ENCODE measurements at regions not wholly inside any gene's neighbourhood (a gene's known extent, or its start where the extent isn't known, plus 50 kb on each side); places are given as distances from the start of the nearest gene placed in this dataset.

DNA sequence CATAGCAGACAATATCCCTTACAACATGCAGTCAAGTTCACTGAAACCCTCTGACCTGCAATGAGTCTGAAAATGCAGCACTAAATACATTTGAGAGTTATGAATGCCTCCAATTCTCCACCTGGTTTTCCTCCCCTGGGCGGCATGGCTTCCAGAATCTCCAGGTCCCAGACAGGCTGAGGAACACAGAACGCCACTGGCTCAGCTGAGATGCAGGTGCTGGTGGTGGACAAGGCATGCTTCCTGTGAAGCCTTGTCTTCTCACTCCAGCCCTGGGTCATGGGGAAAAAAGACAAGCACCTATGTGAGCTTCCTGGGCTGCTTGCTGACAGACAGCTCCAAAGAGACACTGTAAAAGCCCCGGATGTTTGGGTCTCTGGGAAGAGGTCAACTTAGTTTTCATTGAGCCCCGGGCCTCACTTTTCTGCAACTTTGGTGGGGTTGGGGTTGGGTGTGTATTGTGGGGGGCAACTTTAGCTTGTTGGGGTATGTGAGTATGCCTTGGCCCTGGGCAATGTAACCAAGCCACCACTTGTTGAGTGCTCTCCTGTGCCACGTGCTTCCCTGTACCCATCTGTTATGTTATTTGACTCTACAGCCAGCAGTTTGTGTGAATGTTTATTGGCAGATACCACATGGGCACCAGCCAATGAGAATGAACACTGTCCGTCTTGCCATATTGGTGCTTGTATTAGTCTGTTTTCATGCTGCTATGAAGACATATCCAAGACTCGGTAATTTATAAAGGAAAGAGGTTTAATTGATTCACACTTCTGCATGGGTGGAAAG, 127.8 kb downstream of the EMX2 start:
- DNase-seq (ENCODE audit: low spot score) = no peak

DNA sequence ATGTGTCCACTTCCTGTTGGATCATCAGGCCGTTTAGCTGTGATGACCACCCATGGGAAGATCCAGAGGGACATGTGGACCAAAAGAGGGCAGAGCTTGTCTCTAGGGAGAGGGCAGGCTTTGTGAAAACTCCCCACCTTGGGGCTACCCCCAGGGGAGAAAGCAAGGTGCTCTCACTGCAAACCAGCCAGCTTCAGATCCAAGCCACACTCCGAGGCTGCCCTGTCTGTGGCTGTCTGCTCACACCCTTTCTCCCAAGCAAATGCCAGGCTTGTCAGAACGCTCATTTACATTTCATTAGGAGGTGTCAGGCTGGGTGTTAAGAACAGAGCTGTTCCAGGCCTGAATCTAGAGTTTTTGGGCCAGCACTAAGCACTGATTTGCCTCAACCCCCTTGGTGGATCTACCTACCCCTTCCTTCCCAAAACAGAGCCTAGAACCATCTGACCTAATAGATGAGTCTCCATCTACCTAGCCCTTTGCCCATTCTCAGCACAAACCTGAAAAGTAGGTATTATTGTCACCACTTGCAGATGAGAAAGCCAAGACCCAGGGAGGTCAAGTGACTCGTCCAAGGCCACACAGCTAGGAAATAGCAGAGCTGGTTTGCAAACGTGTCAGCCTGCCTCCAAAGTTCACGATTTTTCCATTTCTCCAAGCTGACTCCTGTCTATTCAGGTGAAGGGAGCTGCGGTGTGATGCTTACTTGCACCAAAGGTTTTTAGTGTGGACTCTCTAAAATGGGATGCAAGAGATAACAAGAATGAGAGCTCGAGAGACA, 130.9 kb downstream of the EMX2 start:
- DNase-seq (ENCODE audit: low spot score) = no peak

DNA sequence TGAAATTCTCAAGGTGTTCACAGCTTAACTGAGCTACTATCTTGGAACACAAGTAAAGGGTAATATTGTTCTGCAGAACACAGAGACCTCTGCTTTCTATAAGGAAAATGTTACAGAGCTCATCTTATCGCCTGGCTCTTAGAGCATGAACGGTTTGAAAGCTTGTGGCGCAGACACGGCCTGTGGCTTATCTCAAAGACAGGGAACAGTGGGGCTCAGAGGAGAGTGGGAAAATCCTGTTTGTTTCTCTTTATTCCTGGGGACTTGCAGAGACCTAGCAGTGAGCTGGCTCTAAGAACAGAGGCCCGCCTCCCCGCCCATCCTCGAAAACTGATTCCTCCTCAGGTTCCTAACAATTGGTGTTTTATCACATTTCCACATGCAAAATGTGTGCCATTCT, 131.7 kb downstream of the EMX2 start:
- DNase-seq (ENCODE audit: low spot score) = no peak

DNA sequence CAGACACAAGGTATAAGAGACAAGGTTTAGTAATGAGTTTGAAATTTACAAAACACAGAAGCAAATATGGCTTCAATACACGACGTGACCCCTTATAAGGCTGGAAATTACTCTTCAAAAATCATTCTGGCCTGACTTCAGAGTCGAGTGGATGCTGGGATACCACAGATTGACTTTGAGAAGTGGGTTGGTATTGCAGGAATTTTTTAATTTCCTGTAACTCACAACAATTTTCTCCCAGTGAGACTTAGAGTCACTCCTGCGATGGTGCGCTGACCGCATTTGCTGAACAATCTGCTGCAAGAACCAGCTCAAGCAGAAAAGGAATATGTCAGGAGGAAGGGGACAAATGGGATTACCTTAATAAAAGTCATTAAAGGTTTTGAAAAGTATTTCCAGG, 132.1 kb downstream of the EMX2 start:
- no peak for DNase-seq (ENCODE audit: low spot score)

DNA sequence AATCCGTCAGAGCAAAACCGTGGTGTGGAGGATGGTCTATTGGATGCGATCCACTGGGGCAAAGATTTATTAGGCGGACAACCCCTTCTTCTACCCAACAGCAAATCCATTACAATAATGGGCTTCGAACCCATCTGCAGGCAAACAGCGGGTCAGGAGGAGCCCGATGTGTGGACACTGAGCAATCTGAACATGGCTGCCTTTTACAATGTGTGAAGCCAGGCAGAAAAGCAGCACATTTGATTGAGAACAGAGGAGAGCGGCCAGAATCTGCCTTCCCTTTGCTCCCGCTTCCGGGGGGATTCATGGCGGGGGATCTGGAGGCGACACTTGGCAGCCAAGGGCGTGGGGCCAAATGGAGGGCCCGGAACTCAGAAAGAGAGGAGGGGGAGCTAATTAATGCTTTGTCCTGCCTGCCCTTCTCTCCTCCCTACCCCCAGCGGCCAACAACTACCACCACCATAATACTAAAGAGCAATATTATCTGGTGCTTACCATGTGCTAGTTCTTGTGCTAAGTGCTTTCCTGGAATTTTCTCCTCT, 133.0 kb downstream of the EMX2 start:
- no peak for DNase-seq (ENCODE audit: low spot score)

DNA sequence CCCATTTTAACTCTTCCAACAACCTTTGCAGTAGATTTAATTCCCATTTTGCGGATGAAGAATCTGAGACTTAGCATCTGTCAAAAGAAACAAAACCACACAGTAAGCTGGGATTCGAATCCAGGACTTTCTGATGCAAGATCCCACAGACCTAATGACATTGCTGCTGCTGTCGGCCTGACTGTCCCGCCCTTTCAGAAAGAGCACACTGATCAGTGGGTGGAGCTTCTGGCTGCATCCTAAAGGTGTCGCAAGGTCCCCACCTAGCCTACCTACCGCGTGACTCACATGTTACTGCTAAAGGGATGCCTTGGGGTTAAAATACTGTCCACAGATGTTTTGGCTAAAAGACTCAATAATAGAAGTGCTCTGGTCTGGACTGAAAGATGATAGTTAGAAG, 134.7 kb downstream of the EMX2 start:
- no peak for DNase-seq (ENCODE audit: low spot score)

DNA sequence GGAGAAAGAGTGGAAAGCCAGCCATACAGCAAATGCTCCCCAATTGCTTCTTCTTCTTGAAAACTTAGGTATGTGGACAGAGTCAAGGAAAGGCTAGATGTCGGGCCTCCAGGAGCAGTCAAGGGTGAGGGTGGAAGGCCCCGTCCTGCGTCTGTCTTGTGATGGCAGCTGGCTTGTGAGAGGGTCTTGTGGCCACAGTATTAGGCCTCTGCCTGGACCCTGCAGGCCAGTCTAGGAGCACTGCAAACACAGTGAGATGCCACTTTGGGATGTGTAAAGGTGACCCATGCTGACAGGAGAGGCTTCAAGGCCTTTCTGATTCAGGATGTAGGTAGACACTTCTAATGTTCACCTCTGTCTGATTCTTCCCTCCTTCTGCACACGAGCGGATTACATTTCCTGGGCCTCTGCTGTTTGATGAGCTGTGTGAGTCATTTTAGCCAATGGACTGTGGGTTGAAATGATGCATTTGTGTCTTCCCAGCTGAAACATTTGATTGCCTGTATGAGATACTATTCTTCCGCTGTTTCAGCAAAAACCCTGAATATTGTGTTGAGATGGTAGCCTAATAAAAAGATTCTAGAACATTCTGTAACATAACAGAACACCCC, 135.4 kb downstream of the EMX2 start:
- DNase-seq (ENCODE audit: low spot score) = no peak

DNA sequence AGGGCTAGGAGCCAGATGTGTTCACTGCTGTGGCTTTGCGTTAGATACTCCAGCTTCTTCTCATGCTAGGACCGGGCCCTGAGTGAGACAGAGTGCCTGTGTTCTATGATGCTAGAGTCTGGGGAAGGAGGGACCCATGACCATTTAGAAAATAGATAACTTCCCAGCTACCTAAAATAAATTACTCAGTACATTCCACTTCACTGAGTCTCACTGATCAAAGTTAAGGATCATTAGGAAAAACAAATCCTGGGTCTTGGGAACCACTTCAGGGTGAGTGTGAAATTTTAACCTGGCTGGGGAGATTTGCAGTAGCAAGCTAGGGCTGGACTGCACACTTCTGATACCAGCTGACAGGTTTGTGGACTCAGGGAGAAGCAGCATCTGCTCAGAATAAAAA, 138.1 kb downstream of the EMX2 start:
- no peak for DNase-seq (ENCODE audit: low spot score)

DNA sequence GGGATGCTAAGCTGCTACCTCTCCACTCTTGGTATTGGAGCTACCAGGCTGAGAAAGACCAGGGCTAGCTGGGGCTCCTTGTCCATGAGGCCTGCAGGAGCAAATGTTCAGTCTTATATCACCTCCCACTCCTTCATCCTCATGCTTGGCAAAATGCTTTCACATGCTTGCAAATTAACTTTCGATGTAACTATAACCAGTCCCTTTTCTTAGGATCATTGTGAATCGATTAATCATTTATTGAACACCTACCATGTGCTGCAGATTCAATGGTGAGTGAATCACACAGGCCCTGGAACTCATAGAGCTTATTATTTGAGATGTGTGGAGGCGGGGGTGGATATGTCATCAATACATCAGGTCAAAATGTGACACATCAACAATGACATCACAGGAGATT, 138.6 kb downstream of the EMX2 start:
- DNase-seq (ENCODE audit: low spot score) = no peak

DNA sequence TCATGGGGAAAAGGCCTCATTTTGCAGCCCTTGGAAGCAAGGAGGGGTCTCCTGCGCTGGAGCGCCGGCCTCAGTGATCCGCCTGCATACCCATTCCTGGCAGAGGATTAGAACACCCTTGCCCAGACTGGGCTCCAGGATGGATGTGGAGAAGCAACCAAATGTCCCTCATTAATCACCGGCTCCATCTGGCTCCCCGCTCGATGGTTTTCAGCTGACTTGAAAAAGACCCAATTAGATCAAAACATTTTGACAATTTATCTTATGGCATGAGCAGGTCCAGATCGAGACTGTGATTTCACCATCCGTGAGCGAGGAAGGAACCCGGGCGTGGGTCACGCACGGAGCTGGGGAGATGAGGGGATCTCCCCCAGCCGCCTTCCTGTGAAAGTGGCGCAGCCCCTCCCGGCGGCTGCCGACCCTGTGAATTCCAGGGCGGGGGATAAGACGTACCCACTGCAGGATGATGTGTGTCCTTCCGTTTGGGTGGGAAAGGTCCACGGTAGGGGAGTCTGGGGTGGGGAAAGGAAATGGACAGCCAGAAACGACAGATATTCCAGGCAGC, 141.6 kb downstream of the EMX2 start:
- no peak for DNase-seq (ENCODE audit: low spot score)

DNA sequence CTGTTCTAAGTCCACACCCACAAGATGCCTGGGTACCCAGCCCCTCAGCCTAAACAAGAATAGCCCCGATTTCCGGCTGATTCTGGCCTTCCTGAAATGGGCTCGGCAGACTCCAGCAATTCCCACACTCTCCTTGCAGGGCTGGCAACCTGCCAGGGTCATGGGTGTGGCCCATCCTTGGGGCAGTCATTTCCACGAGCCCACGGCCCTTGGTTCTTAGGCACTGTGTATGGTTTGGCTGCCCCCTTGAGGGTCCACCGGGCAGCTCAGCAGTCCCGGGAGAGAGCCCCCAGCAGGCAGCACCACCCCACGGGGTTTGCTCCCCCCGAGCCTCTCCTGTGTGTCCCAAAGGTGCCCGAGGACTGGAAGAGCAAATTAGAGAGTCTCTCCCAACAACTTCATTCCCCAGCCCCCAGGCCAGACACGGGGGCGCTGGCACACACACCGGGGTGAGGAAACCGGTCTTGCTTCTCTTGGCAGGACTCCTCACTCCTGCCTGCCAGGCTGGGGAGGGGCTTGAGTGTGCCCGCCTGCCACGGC, 142.2 kb downstream of the EMX2 start:
- DNase-seq (ENCODE audit: low spot score) = no peak

DNA sequence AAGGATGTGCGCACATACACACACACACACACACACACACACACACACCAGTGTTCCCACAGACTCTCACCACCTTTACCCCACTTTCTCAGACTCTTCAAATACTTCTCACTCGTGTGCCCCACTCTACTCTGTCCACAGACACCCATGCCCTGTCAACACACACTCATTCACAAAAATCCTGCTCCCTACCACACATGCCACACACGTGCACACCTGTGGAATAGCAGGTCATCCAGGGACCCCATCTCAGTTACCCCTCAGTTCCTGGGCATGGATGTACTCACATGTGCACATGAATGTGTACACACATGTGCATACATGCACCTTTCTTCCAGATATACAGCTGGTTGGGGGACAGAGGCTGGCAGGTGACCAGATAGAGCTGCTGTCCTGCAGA, 142.9 kb downstream of the EMX2 start:
- no peak for DNase-seq (ENCODE audit: low spot score)

DNA sequence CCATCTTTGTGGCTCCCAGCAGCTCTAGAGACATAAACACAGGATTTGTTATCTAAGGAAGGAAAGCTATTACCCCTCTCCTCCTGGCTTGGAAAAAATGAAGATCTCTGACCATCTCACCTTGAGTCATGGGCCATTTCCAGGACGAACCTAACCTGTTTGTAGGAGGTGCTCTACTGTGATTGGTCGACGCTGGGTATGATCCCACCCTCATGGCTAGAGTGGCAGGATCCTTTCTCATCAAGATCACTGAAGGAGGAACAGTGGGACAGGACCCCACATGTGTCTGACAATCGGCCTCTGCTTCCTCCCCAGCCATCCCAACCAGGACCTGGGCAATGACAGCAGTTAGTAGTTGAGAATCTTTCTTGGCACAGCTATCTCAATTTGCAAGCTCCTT, 144.1 kb downstream of the EMX2 start:
- no peak for DNase-seq (ENCODE audit: low spot score)

DNA sequence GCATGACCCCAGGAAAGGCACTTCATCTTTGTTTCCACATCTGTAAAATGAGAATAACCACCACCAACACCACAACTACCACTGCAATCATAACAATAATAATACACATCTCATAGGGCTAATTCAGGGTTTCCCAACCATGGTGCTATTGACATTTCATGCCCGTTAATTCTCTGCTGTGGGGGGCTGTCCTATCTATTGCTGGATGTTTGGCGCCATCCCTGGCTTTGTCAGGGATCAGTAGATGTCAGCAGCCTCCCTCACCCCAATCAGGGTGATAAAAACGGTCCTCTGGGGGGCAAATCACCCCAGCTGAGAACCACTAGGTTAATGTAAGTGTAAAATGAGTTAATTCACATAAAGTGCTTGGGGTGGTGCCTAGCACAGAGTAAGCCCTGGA, 145.8 kb downstream of the EMX2 start:
- no peak for DNase-seq (ENCODE audit: low spot score)

DNA sequence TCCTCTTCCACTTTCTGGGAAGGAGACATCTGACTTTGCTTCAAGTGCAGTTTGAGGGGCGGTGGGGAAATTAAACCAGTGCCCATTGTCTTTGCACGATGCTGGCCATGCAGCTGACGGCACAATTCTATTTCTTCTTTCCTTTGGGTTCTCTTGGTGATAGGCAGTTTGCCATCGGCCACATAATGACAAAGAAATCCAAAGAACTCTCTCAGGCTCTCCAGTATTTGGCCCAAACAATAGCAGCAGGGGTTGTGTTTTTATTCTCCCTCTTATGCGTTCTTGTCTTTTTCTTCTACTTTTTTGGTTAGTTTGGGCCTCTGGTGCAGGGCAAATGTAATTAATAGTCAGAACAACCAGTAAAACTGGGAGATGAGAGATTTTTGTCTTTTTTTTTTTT, 147.0 kb downstream of the EMX2 start:
- no peak for DNase-seq (ENCODE audit: low spot score)

DNA sequence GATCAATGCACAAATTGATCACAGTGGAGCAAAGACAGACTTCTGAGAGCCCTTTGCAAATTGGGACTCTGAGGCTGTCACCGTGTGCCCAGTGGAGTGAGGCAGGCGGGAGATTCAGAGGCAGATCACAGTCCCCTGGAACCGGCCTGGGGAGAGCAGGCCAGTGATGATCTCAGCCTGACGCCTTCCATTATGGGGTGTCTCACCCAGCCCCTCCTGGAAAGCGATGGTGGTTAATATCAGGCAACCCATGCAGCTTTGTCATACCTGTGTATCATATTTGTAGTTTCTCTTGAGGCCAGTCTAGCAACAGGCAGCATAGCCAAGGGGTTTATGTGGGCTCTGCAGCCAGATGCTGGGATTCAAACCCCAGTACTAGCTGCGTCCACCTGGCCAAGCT, 147.8 kb downstream of the EMX2 start:
- DNase-seq (ENCODE audit: low spot score) = no peak

DNA sequence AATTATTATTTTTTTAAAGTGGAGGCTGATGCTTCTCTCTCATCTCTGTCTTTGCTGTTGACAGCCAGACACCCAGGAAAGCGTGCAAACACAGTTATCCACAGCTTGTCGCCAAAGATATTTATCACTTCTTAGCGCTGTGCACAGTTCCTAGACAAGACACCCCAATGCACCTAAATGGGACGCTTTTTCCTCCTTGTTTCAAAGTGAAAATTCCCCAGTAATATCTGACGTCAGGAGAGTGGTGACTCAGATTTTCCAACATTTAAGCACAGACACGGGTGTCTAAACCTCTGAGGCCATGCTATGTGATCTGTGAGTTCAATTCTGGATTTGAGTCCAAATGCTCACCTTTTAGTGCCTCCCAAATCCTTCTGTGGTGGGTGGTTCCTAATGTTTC, 151.6 kb downstream of the EMX2 start:
- peak; percentile 1 for DNase-seq (ENCODE audit: low spot score)

DNA sequence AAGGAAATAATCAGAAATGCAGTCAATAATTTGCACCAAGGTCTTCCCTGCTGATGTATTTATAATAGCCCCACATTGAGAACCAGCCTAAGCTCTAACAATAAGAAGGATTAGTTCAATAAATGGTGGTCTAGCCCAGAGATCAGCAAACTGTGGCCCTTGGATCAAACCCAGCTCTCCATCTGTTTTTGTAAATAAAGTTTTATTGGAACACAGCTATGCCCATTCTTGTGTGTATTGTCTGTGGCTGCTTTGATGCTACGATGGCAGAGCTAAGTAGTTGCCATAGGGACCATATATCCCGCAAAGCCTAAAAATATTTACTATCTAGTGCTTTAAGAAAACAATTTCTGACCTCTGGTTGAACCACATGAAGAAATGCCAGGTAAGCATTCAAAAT, 154.9 kb downstream of the EMX2 start:
- DNase-seq (ENCODE audit: low spot score) = no peak

DNA sequence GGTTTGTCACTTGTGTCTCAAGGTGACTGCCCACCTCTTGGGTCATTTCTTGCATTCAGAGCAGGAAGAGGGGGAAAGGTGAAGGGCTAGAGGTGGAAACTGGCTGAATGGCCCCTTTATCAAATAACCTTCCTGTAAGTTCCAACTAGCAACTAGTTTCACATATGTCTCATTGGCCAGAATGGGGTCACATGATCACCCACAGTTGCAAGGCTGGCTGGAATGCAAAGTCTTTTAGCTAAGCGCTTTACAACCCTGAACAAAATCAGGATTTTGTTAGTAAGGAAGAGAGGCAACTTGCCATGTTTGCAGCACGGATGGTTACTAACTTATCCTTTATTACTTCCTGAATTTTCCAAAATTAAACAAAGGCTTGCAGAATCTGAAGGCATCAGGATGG, 156.3 kb downstream of the EMX2 start:
- no peak for DNase-seq (ENCODE audit: low spot score)

DNA sequence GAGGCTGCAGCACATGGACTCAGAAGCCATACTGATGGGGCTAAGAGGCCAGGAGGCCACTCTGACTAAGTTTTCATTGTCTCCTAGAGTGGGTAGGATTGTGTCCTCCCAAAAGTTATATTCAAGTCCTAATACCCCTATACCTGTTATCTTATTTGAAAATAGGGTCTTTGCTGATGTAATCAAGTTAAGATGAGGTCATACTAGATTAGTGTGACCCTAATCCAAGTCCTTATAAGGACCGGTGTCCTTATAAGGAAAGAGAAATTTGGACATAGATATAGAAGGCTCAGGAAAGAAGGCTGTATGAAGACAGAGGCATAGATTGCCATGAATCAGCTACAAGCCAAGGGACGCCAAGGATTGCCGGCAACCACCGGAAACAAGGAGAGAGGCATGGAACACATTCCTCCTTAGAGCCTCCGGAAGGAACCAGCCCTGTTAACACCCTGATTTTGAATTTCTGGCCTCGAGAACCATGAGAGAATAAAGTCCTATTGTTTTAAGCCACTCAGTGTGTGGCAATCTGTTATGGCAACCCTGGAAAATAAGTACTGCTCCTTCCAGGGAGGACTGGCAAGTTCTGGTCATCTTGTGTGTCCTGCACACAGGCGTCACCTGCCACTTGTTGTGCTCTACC, 157.0 kb downstream of the EMX2 start:
- DNase-seq (ENCODE audit: low spot score) = no peak

DNA sequence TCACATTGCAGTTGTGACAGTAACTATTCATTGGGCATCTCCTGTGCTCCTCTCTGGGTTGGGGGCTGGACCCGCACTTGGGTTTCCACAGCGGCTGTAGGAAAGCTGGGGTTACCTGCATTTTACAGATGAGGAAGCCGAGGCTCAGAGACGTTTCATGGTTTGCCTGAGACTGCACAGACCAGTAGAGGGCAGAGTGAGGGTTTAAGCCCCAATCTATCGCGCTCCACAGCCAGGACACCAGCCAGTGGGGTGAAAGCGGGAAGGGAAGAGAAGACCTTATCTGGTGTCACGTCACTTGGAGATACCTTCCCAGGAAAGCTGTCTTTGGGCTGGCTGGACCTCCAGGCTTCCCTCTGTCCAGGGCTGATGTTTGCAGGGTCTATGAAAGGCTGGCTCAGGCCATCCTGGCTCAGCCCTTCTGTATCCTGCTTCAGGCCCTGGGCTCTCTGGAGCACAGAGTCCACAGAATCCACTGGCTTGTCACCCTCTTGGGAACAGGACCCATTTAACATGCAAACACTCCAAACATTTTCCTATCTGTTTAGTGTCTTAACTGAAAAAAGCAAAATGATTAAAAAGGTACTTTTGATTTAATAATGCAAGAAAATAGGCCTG, 167.7 kb downstream of the EMX2 start:
- DNase-seq (ENCODE audit: low spot score) = no peak

All from RKO (cell line).